Activated CD4-positive, alpha-beta T cell treated with anti-CD3 and anti-CD28 coated beads for 36 hours (primary cell): ENCODE measurements at regions not wholly inside any gene's neighbourhood (a gene's known extent, or its start where the extent isn't known, plus 50 kb on each side); places are given as distances from the start of the nearest gene placed in this dataset.

Experiments
- ATAC-seq: fragments of 200-7000 bp; cut with Tn5 transposase; one replicate; pipeline ENCODE4 v1.10.0; 2021; ENCODE audit warnings: mild to moderate bottlenecking, moderate library complexity
- CTCF ChIA-PET: fragments of 350-600 bp; sonication (Branson Sonifier 250); formaldehyde crosslinking; loops from one replicate; lab custom pipeline; 2021; ENCODE audit warnings: antibody characterized with exemption; lab: Charles Lee
- POLR2A ChIA-PET: fragments of 350-600 bp; sonication (Branson Sonifier 250); formaldehyde crosslinking; loops from one replicate; lab custom pipeline; 2021; ENCODE audit warnings: antibody characterized with exemption, inconsistent platforms; lab: Charles Lee
- DNase-seq: peaks from one replicate; pipeline ENCODE4 v3.0.0-alpha.2; 2020
- H3K27ac Mint-ChIP-seq: one replicate; pipeline ENCODE4 v1.8.0; 2021; ENCODE audit warnings: mixed read lengths
- H3K27me3 Mint-ChIP-seq: one replicate; pipeline ENCODE4 v1.8.0; 2021; ENCODE audit warnings: mixed read lengths
- H3K36me3 Mint-ChIP-seq: one replicate; pipeline ENCODE4 v1.8.0; 2021; ENCODE audit warnings: low read depth, mixed read lengths
- H3K4me1 Mint-ChIP-seq: one replicate; pipeline ENCODE4 v1.8.0; 2021; ENCODE audit warnings: mixed read lengths
- H3K4me3 Mint-ChIP-seq: one replicate; pipeline ENCODE4 v1.8.0; 2021; ENCODE audit warnings: mild to moderate bottlenecking, moderate library complexity, mixed read lengths
- H3K9me3 Mint-ChIP-seq: one replicate; pipeline ENCODE4 v1.8.0; 2021; ENCODE audit warnings: low read depth, mixed read lengths
- intact Hi-C, 2 experiments: fragments of 100-400 bp; cut with DNase I in 1 of 2; cut with micrococcal nuclease in 1 of 2; formaldehyde crosslinking; loops; one replicate each; pipeline versions ENCODE4 v1.14.2 to v1.15.1; 2022 to 2024; cut with DNase I, micrococcal nuclease

GRCh38 chr16:35690413-35690812, 2231.0 kb downstream of the TP53TG3F start:
- H3K27me3 Mint-ChIP-seq = no peaks in the 10 kb centered on the region
- intact Hi-C loops = loop anchor here in 1 of 2 experiments (10.0 kb wide), 1 partner anchor 56 kb away; no protein-coding TSS in a partner anchor
- H3K4me1 Mint-ChIP-seq = no peaks in the 10 kb centered on the region
- ChIA-PET POLR2A (no interaction called here), CTCF (no interaction called here)
- H3K4me3 Mint-ChIP-seq = no peak overlapping the region
- no peak overlapping the region for H3K27ac Mint-ChIP-seq
- ATAC-seq (no peak), DNase-seq (no peak)
- no peaks in the 10 kb centered on the region for H3K36me3 Mint-ChIP-seq
- H3K9me3 Mint-ChIP-seq = peaks cover 46% of the 10 kb centered on the region

- Mint-ChIP-seq H3K27me3 (no peaks in the 10 kb centered on the region), H3K9me3 (peaks cover 48% of the 10 kb centered on the region), H3K27ac (no peak overlapping the region), H3K36me3 (no peaks in the 10 kb centered on the region), H3K4me1 (no peaks in the 10 kb centered on the region), H3K4me3 (no peak overlapping the region)
- ChIA-PET CTCF (no interaction called here), POLR2A (no interaction called here)
- no peak for DNase-seq
- intact Hi-C loops = loop anchor here in 1 of 2 experiments (10.0 kb wide), 1 partner anchor 56 kb away; no protein-coding TSS in a partner anchor
- no peak for ATAC-seq
Observed at GRCh38 chr16:35691057-35691456, 2231.6 kb downstream of the TP53TG3F start.

- CTCF ChIA-PET = no interaction called here
- intact Hi-C loops = loop anchor here in 1 of 2 experiments (10.0 kb wide), 1 partner anchor 58 kb away; no protein-coding TSS in a partner anchor
- Mint-ChIP-seq H3K4me1 (no peaks in the 10 kb centered on the region), H3K27me3 (no peaks in the 10 kb centered on the region), H3K4me3 (no peak overlapping the region), H3K9me3 (peaks cover 38% of the 10 kb centered on the region), H3K27ac (no peak overlapping the region), H3K36me3 (no peaks in the 10 kb centered on the region)
- ATAC-seq = no peak
- POLR2A ChIA-PET = no interaction called here
- no peak for DNase-seq
Observed at GRCh38 chr16:35692824-35693223, 2233.4 kb downstream of the TP53TG3F start.

- Mint-ChIP-seq H3K27ac (no peak overlapping the region), H3K36me3 (no peaks in the 10 kb centered on the region), H3K4me3 (no peak overlapping the region), H3K27me3 (no peaks in the 10 kb centered on the region), H3K9me3 (peaks cover 24% of the 10 kb centered on the region), H3K4me1 (no peaks in the 10 kb centered on the region)
- ATAC-seq (no peak), DNase-seq (no peak)
- CTCF ChIA-PET = interaction anchor here (0.5 to 1.0 kb wide), 2 partner anchors 28 to 257 kb away, joined by 3 read pairs; no protein-coding TSS in a partner anchor
- intact Hi-C loops = no loop called here
- POLR2A ChIA-PET = no interaction called here
Observed at GRCh38 chr16:35706901-35707300, 2247.5 kb downstream of the TP53TG3F start.

GRCh38 chr16:35711435-35711834, 2252.0 kb downstream of the TP53TG3F start:
- Mint-ChIP-seq H3K27ac (no peak overlapping the region), H3K4me3 (no peak overlapping the region), H3K27me3 (no peaks in the 10 kb centered on the region), H3K36me3 (no peaks in the 10 kb centered on the region), H3K9me3 (peaks cover 22% of the 10 kb centered on the region), H3K4me1 (no peaks in the 10 kb centered on the region)
- CTCF ChIA-PET = no interaction called here
- DNase-seq = no peak
- no peak for ATAC-seq
- POLR2A ChIA-PET = no interaction called here
- intact Hi-C loops = no loop called here

- no peaks in the 10 kb centered on the region for H3K36me3 Mint-ChIP-seq
- H3K27ac Mint-ChIP-seq = no peak overlapping the region
- ChIA-PET CTCF (no interaction called here), POLR2A (no interaction called here)
- H3K4me3 Mint-ChIP-seq = no peak overlapping the region
- H3K27me3 Mint-ChIP-seq = no peaks in the 10 kb centered on the region
- H3K9me3 Mint-ChIP-seq = peaks cover 26% of the 10 kb centered on the region
- DNase-seq (no peak), ATAC-seq (no peak)
- intact Hi-C loops = no loop called here
- no peaks in the 10 kb centered on the region for H3K4me1 Mint-ChIP-seq
Observed at GRCh38 chr16:35711958-35712357, 2252.5 kb downstream of the TP53TG3F start.

DNA sequence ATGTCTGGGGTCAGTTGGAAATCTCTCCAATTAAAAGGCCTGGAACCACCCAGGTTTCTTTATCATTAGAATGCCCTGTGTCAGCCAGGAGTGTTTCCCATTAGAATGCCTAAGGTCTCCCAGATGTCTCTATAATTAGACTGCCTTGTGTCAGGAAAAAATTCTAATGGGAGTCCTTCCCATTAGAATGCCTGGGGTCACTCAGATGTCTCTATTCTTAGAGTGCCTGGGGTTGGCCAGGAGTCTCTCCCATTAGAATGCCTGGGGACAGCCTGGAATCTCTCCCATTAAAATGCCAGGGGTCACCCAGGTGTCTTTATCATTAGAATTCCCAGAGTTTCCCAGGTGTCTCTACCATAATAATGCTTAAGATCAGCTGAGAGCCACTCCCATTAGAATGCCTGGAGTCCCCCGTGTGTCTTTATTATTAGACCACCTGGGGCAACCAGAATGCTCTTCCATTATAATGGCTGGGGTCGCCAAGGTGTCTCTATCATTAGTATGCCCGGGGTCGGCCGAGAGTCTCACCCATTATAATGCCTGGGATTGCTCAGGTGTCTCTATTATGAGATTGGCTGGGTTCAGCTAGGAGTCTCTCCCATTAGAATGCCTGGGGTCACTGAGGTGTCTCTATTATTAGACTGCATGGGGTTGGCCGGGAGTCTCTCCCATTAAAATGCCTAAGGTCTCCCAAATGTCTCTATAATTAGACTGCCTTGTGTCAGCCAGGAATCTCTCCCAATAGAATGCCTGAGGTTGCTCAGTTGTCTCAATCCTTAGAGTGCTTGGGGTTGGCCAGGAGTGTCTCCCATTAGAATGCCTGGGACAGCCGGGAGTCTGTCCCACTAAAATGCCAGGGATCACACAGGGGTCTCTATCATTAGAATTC, 2254.6 kb downstream of the TP53TG3F start:
- POLR2A ChIA-PET = no interaction called here
- DNase-seq (no peak), ATAC-seq (no peak)
- Mint-ChIP-seq H3K4me1 (no peaks in the 10 kb centered on the region), H3K27ac (no peak overlapping the region), H3K36me3 (no peaks in the 10 kb centered on the region), H3K27me3 (no peaks in the 10 kb centered on the region), H3K4me3 (no peak overlapping the region), H3K9me3 (peaks cover 30% of the 10 kb centered on the region)
- intact Hi-C loops = no loop called here
- CTCF ChIA-PET = no interaction called here

DNA sequence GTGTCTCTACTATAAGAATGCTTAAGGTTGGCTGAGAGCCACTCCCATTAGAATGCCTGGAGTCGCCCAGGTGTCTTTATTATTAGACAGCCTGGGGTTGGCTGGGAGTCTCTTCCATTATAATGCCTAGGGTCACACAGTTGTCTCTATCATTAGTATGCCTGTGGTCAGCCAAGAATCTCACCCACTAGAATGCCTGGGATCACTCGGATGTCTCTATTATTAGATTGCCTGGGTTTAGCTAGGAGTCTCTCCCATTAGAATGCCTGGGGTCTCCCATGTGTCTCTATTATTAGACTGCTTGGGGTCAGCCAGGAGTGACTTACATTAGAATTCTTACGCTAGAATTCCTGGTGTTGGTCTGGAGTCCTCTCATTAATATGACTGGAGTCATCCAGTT, 2255.3 kb downstream of the TP53TG3F start:
- ChIA-PET POLR2A (no interaction called here), CTCF (no interaction called here)
- intact Hi-C loops = no loop called here
- Mint-ChIP-seq H3K9me3 (peaks cover 36% of the 10 kb centered on the region), H3K4me1 (no peaks in the 10 kb centered on the region), H3K4me3 (no peak overlapping the region), H3K27me3 (no peaks in the 10 kb centered on the region), H3K27ac (no peak overlapping the region), H3K36me3 (no peaks in the 10 kb centered on the region)
- ATAC-seq (no peak), DNase-seq (no peak)

GRCh38 chr16:35724551-35724950, 2265.1 kb downstream of the TP53TG3F start:
- H3K9me3 Mint-ChIP-seq = peaks cover 34% of the 10 kb centered on the region
- CTCF ChIA-PET = no interaction called here
- intact Hi-C loops = no loop called here
- no peak for DNase-seq
- H3K4me3 Mint-ChIP-seq = no peak overlapping the region
- no peaks in the 10 kb centered on the region for H3K36me3 Mint-ChIP-seq
- no peaks in the 10 kb centered on the region for H3K4me1 Mint-ChIP-seq
- no peaks in the 10 kb centered on the region for H3K27me3 Mint-ChIP-seq
- no peak overlapping the region for H3K27ac Mint-ChIP-seq
- POLR2A ChIA-PET = no interaction called here
- no peak for ATAC-seq

- H3K36me3 Mint-ChIP-seq = no peaks in the 10 kb centered on the region
- DNase-seq (no peak), ATAC-seq (no peak)
- intact Hi-C loops = loop anchor here in 1 of 2 experiments (5.0 kb wide), 1 partner anchor 49 kb away; no protein-coding TSS in a partner anchor
- no peaks in the 10 kb centered on the region for H3K27me3 Mint-ChIP-seq
- no peaks in the 10 kb centered on the region for H3K4me1 Mint-ChIP-seq
- ChIA-PET POLR2A (no interaction called here), CTCF (no interaction called here)
- no peak overlapping the region for H3K27ac Mint-ChIP-seq
- no peak overlapping the region for H3K4me3 Mint-ChIP-seq
- H3K9me3 Mint-ChIP-seq = peaks cover 39% of the 10 kb centered on the region
Observed at GRCh38 chr16:35725949-35726348, 2266.5 kb downstream of the TP53TG3F start.

DNA sequence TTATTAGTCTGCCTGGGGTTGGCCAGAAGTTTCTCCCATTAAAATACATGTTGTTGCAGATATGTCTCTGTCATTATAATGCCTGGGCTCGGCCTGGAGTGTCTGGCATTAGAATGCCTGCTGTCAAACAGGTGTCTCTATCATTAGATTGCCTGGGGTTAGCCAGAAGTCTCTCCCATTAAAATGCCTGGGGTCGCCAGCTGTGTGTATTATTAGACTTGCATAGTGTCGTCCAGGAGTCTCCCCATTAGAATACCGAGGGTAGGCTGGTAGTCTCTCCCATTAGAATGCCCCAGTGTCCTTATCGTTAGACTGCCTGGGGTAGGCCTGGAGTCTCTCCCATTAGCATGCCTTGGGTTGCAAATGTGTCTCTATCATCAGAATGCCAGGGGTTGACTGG, 2270.8 kb downstream of the TP53TG3F start:
- no peaks in the 10 kb centered on the region for H3K36me3 Mint-ChIP-seq
- no peaks in the 10 kb centered on the region for H3K4me1 Mint-ChIP-seq
- no peak overlapping the region for H3K4me3 Mint-ChIP-seq
- ChIA-PET CTCF (no interaction called here), POLR2A (no interaction called here)
- H3K27me3 Mint-ChIP-seq = no peaks in the 10 kb centered on the region
- peaks cover 44% of the 10 kb centered on the region for H3K9me3 Mint-ChIP-seq
- intact Hi-C loops = loop anchor here in 1 of 2 experiments (10.0 kb wide), 1 partner anchor 55 kb away; no protein-coding TSS in a partner anchor
- no peak overlapping the region for H3K27ac Mint-ChIP-seq
- ATAC-seq (no peak), DNase-seq (no peak)
